ENCODE measurements at regions not wholly inside any gene's neighbourhood (a gene's known extent, or its start where the extent isn't known, plus 50 kb on each side); places are given as distances from the start of the nearest gene placed in this dataset.

DNA sequence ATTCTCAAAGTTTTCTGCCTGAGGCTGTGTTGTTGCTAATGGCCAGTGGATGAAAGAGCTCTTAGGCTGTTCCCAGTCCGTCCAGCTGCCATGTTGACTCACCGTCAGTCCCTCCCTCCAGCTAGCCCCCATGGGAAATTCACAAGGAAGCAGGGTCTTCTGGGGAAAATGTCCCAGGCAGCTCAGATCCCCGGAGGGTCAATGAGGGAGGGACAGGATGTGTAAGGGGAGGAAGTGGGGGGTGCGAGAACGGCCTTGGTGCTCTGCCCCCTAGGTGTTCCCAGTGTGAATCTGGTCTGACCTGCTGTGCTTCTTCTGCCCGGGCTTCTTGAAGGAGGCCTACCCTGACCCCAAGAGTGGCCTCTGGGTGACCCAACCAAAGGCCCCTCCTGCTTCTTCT is 65.9 kb downstream of the CEBPB start:
- TF ChIP-seq, protein P1, sequence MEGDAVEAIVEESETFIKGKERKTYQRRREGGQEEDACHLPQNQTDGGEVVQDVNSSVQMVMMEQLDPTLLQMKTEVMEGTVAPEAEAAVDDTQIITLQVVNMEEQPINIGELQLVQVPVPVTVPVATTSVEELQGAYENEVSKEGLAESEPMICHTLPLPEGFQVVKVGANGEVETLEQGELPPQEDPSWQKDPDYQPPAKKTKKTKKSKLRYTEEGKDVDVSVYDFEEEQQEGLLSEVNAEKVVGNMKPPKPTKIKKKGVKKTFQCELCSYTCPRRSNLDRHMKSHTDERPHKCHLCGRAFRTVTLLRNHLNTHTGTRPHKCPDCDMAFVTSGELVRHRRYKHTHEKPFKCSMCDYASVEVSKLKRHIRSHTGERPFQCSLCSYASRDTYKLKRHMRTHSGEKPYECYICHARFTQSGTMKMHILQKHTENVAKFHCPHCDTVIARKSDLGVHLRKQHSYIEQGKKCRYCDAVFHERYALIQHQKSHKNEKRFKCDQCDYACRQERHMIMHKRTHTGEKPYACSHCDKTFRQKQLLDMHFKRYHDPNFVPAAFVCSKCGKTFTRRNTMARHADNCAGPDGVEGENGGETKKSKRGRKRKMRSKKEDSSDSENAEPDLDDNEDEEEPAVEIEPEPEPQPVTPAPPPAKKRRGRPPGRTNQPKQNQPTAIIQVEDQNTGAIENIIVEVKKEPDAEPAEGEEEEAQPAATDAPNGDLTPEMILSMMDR (IDR thresholded peaks at IDR 0.05): no peak
- no peak for TF ChIP-seq POLR2A (IDR thresholded peaks at IDR 0.05)

Measured in adrenal gland (tissue), 5 donors.